Panc1 (cell line): ENCODE measurements at regions not wholly inside any gene's neighbourhood (a gene's known extent, or its start where the extent isn't known, plus 50 kb on each side); places are given as distances from the start of the nearest gene placed in this dataset.

Source experiments
- ATAC-seq: fragments of 200-7000 bp; cut with Tn5 transposase; 2 replicates; pipeline ENCODE4 v1.9.1; 2020; ENCODE audit warnings: mild to moderate bottlenecking, moderate library complexity
- BruUV-seq: library from RNA; stranded (reverse); fragments of 400-500 nt; replicated peaks from 2 replicates; lab custom pipeline; 2021; lab: Mats Ljungman, UMichigan
- CTCF ChIA-PET: fragments of 300-600 bp; sonication (Branson Sonifier 250); formaldehyde crosslinking; loops from one replicate; lab custom pipeline; 2022; ENCODE audit warnings: antibody characterized with exemption; lab: Charles Lee
- POLR2A ChIA-PET: fragments of 300-600 bp; sonication (Branson Sonifier 250); formaldehyde crosslinking; loops from one replicate; lab custom pipeline; 2022; ENCODE audit warnings: antibody characterized with exemption; lab: Charles Lee
- DNase-seq: peaks from one replicate; pipeline ENCODE4 v3.0.0-alpha.2; 2010; ENCODE audit warnings: low read depth, low spot score
- H3K27ac ChIP-seq: 2 replicates; pipeline ENCODE4 v1.5.1; 2011; ENCODE audit warnings: mild to moderate bottlenecking, low read length, inconsistent platforms
- H3K27me3 ChIP-seq: fragments of 200-500 bp; sonication (Bioruptor generic); 2 replicates; pipeline ENCODE4 v1.6.0; 2014; ENCODE audit warnings: low read length, inconsistent platforms; ENCODE audit not compliant: control insufficient read depth, insufficient read depth
- H3K36me3 ChIP-seq: fragments of 200-500 bp; sonication (Bioruptor generic); 2 replicates; pipeline ENCODE4 v1.5.1; 2014; ENCODE audit warnings: inconsistent platforms, mild to moderate bottlenecking, low read length, moderate library complexity; ENCODE audit not compliant: control insufficient read depth, insufficient read depth
- H3K4me1 ChIP-seq: 2 replicates; pipeline ENCODE4 v1.5.1; 2011; ENCODE audit warnings: inconsistent platforms, mild to moderate bottlenecking, low read length, moderate library complexity; ENCODE audit not compliant: control insufficient read depth, insufficient read depth
- H3K4me3 ChIP-seq, 2 experiments: 2 replicates each; pipeline ENCODE4 v1.5.1; 2011 to 2012; ENCODE audit warnings: low read depth in 2 of 2, low read length in 2 of 2, mild to moderate bottlenecking in 2 of 2, inconsistent platforms in 1 of 2, moderate library complexity in 1 of 2
- H3K9me3 ChIP-seq: fragments of 200-500 bp; sonication (Bioruptor generic); 2 replicates; pipeline ENCODE4 v1.5.1; 2014; ENCODE audit warnings: low read depth, mild to moderate bottlenecking, inconsistent platforms, low read length, moderate library complexity; ENCODE audit not compliant: control insufficient read depth, insufficient read depth
- POLR2AphosphoS5 ChIP-seq: IDR thresholded peaks from 2 replicates; pipeline ENCODE4 v1.6.1; 2012; ENCODE audit warnings: mild to moderate bottlenecking, low read depth, low read length, moderate library complexity
- REST ChIP-seq, 2 experiments: IDR thresholded peaks; 2 replicates each; pipeline ENCODE4 v1.6.1; 2011 to 2012; ENCODE audit warnings: low read depth in 2 of 2, control low read depth in 1 of 2, low read length in 1 of 2, mild to moderate bottlenecking in 1 of 2, moderate library complexity in 1 of 2; ENCODE audit not compliant: insufficient read depth in 1 of 2
- SIN3A ChIP-seq: IDR thresholded peaks from 2 replicates; pipeline ENCODE4 v1.6.1; 2012; ENCODE audit warnings: low read depth, mild to moderate bottlenecking, low read length, moderate library complexity, borderline replicate concordance; ENCODE audit not compliant: insufficient read depth
- TCF7L2 ChIP-seq: IDR thresholded peaks from 2 replicates; pipeline ENCODE4 v1.6.1; 2011; ENCODE audit warnings: mild to moderate bottlenecking, low read depth, low read length, inconsistent platforms
- in situ Hi-C: cut with HindIII; loops from 2 replicates; pipeline ENCODE4 v1.10.0; 2016; ENCODE audit warnings: low sequenced_read_pairs, low pct_unique_long_range_greater_than_20kb
- intact Hi-C: fragments of 100-400 bp; cut with micrococcal nuclease; formaldehyde crosslinking; loops from one replicate; pipeline ENCODE4 v1.10.0; 2022; ENCODE audit not compliant: unreplicated experiment
- TF ChIP-seq, protein P1 (sequence below): fragments of 450-650 bp; IDR thresholded peaks from 2 replicates; pipeline ENCODE4 v1.5.1; 2017; ENCODE audit warnings: mild to moderate bottlenecking

GRCh38 chr7:41185851-41186250 is 517.0 kb downstream of the INHBA start:
- in situ Hi-C loops, result no loop called here
- CTCF ChIA-PET, result no interaction called here
- TF ChIP-seq REST (IDR thresholded peaks at IDR 0.05; ENCODE audit: insufficient read depth in 1 of 2, low read depth in 2 of 2, low read length in 1 of 2) (no peak), SIN3A (no peak), TCF7L2 (no peak), POLR2AphosphoS5 (no peak)
- TF ChIP-seq, protein P1, sequence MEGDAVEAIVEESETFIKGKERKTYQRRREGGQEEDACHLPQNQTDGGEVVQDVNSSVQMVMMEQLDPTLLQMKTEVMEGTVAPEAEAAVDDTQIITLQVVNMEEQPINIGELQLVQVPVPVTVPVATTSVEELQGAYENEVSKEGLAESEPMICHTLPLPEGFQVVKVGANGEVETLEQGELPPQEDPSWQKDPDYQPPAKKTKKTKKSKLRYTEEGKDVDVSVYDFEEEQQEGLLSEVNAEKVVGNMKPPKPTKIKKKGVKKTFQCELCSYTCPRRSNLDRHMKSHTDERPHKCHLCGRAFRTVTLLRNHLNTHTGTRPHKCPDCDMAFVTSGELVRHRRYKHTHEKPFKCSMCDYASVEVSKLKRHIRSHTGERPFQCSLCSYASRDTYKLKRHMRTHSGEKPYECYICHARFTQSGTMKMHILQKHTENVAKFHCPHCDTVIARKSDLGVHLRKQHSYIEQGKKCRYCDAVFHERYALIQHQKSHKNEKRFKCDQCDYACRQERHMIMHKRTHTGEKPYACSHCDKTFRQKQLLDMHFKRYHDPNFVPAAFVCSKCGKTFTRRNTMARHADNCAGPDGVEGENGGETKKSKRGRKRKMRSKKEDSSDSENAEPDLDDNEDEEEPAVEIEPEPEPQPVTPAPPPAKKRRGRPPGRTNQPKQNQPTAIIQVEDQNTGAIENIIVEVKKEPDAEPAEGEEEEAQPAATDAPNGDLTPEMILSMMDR, result no peak
- no peak overlapping the region for H3K4me3 ChIP-seq
- intact Hi-C loops, result no loop called here
- POLR2A ChIA-PET, result no interaction called here
- H3K9me3 ChIP-seq, result peaks cover 3% of the 10 kb centered on the region; the same call in 1 of the 2 replicates
- BruUV-seq, result no TSS peak
- peaks cover 4% of the 10 kb centered on the region for H3K4me1 ChIP-seq
- no peaks in the 10 kb centered on the region for H3K36me3 ChIP-seq
- ATAC-seq (no peak), DNase-seq (no peak)
- H3K27ac ChIP-seq, result no peak overlapping the region
- no peaks in the 10 kb centered on the region for H3K27me3 ChIP-seq

DNA sequence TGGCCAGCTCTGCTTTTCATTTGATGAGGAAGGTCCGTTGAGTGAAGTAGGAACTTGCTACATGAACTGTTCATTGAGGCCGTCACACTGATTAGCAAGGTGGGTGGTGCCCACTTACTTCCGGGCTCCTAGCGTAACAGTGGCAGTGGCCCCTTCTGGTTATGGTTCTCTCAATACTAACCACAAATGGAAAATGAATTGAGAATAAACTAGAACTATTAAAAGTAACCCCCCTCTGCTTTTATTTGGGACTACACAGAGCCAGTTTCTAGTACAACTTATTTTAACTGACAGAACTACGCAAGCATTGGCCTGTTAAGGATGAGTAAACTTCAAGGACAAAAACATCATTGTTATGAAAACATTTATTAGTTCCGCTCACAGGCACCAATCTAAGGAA is 519.1 kb downstream of the INHBA start:
- Histone ChIP-seq H3K4me3 (no peak overlapping the region), H3K27ac (no peak overlapping the region), H3K36me3 (no peaks in the 10 kb centered on the region), H3K9me3 (no peaks in the 10 kb centered on the region; the same call in 1 of the 2 replicates), H3K27me3 (no peaks in the 10 kb centered on the region), H3K4me1 (peaks cover 4% of the 10 kb centered on the region)
- no TSS peak for BruUV-seq
- no peak for ATAC-seq
- TF ChIP-seq TCF7L2, result no peak
- no peak for TF ChIP-seq REST (IDR thresholded peaks at IDR 0.05; ENCODE audit: insufficient read depth in 1 of 2, low read depth in 2 of 2, low read length in 1 of 2)
- no peak for TF ChIP-seq SIN3A
- TF ChIP-seq, protein P1, result no peak
- no peak for TF ChIP-seq POLR2AphosphoS5
- in situ Hi-C loops (no loop called here), intact Hi-C loops (no loop called here)
- no peak for DNase-seq
- POLR2A ChIA-PET, result no interaction called here
- CTCF ChIA-PET, result no interaction called here
